ENCODE measurements at regions not wholly inside any gene's neighbourhood (a gene's known extent, or its start where the extent isn't known, plus 50 kb on each side); places are given as distances from the start of the nearest gene placed in this dataset.
"Not testable (repeated sequence)": the region's sequence is repeated elsewhere in the genome, so short reads cannot be mapped to it uniquely, and the experiment has no call there.

DNA sequence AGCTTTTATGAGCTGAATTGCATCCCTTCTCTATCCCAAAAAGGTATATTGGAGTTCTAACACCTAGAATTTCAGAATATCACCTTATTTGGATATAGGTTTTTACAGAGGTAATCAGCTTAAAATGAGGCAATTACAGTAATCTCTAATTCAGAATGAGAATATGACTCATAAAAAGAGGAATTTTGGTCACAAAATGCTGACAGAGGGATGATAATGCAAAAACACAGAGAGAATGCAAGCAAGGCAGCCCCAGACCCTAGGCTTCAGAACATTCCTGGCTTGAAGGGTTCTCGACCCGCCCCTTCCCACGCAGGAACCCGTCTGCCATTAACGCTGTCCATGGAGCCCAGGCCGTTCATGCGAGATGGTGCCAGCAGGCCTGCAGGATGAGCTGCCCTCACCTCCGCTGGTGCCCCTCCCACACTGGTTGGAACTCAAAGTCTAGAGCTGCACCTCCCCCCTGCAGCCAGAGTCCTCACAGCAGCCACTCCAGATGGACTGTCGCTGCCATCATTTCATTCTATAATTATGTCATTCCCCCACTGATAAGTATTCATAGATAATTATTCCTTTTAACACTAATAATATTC lies 1173.4 kb upstream of the ACO1 start:
- H3K9ac ChIP-seq (ENCODE audit: low read length), result no peak overlapping the region
- H3K23ac ChIP-seq (ENCODE audit: low read length), result no peak overlapping the region
- H4K12ac ChIP-seq (ENCODE audit: low read depth, low read length), result no peak overlapping the region
- no peak overlapping the region for H3K4ac ChIP-seq (ENCODE audit: low read depth, low read length)
- H2BK12ac ChIP-seq (ENCODE audit: low read length), result no peak overlapping the region
- no peaks in the 10 kb centered on the region for H3K27me3 ChIP-seq (ENCODE audit: insufficient read depth, low read length)
- H3K79me2 ChIP-seq (ENCODE audit: control insufficient read depth, insufficient read depth, low read length, poor library complexity), result no peaks in the 10 kb centered on the region
- DNase-seq, result peak in 1 of 2 donors; percentile 6
- H3K79me1 ChIP-seq (ENCODE audit: low read length), result no peaks in the 10 kb centered on the region
- no peak overlapping the region for H3K27ac ChIP-seq (ENCODE audit: low read depth, low read length)
- H2BK5ac ChIP-seq (ENCODE audit: low read depth, low read length, poor library complexity), result no peak overlapping the region
- no peaks in the 10 kb centered on the region for H3K36me3 ChIP-seq (ENCODE audit: control insufficient read depth in 1 of 2, insufficient read depth in 2 of 2, low read length in 2 of 2)
- H2AFZ ChIP-seq (ENCODE audit: insufficient read depth, low read length, poor library complexity), result no peak overlapping the region
- no peak overlapping the region for H3K4me2 ChIP-seq (ENCODE audit: low read length)
- peaks cover 0 to 3% of the 10 kb centered on the region in 2 experiments for H3K4me1 ChIP-seq (ENCODE audit: control insufficient read depth in 1 of 2, insufficient read depth in 2 of 2, low read length in 2 of 2)
- H4K8ac ChIP-seq (ENCODE audit: low read depth, low read length), result no peak overlapping the region
- H3K14ac ChIP-seq (ENCODE audit: low read length), result no peak overlapping the region
- H2BK120ac ChIP-seq (ENCODE audit: insufficient read depth, low read length, poor library complexity), result no peak overlapping the region
- no CpG with 5 or more reads among the region's 9 CpGs for WGBS (ENCODE audit: extremely low coverage, insufficient coverage, insufficient read length)
- H2AK5ac ChIP-seq (ENCODE audit: low read length), result no peak overlapping the region
- no peak overlapping the region for H4K91ac ChIP-seq (ENCODE audit: low read depth, low read length)
- no peak overlapping the region for H3K18ac ChIP-seq (ENCODE audit: low read length)
- H3K4me3 ChIP-seq (ENCODE audit: low read depth, low read length), result no peak overlapping the region
- no peaks in the 10 kb centered on the region for H3K9me3 ChIP-seq (ENCODE audit: insufficient read depth, low read depth, low read length)

DNA sequence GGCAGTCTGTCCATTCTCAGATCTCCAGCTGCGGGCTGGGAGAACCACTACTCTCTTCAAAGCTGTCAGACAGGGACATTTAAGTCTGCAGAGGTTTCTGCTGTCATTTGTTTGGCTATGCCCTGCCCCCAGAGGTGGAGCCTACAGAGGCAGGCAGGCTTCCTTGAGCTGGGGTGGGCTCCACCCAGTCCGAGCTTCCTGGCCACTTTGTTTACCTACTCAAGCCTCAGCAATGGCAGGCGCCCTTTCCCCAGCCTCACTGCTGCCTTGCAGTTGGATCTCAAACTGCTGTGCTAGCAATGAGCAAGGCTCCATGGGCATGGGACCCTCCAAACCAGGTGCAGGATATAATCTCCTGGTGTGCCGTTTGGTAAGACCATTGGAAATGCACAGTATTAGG lies 1154.5 kb upstream of the ACO1 start:
- H4K8ac ChIP-seq (ENCODE audit: low read depth, low read length); H3K4me3 ChIP-seq (ENCODE audit: low read depth, low read length); H3K79me1 ChIP-seq (ENCODE audit: low read length); H4K12ac ChIP-seq (ENCODE audit: low read depth, low read length); H4K91ac ChIP-seq (ENCODE audit: low read depth, low read length); H2BK12ac ChIP-seq (ENCODE audit: low read length); H3K9ac ChIP-seq (ENCODE audit: low read length); H3K14ac ChIP-seq (ENCODE audit: low read length); H3K9me3 ChIP-seq (ENCODE audit: insufficient read depth, low read depth, low read length); H3K27ac ChIP-seq (ENCODE audit: low read depth, low read length); H3K36me3 ChIP-seq (ENCODE audit: control insufficient read depth in 1 of 2, insufficient read depth in 2 of 2, low read length in 2 of 2); H2BK120ac ChIP-seq (ENCODE audit: insufficient read depth, low read length, poor library complexity); H2AK5ac ChIP-seq (ENCODE audit: low read length); H3K4me2 ChIP-seq (ENCODE audit: low read length); DNase-seq; H3K27me3 ChIP-seq (ENCODE audit: insufficient read depth, low read length); H3K4ac ChIP-seq (ENCODE audit: low read depth, low read length); H2AFZ ChIP-seq (ENCODE audit: insufficient read depth, low read length, poor library complexity); H3K79me2 ChIP-seq (ENCODE audit: control insufficient read depth, insufficient read depth, low read length, poor library complexity); H3K23ac ChIP-seq (ENCODE audit: low read length); H3K4me1 ChIP-seq (ENCODE audit: control insufficient read depth in 1 of 2, insufficient read depth in 2 of 2, low read length in 2 of 2); H2BK5ac ChIP-seq (ENCODE audit: low read depth, low read length, poor library complexity); H3K18ac ChIP-seq (ENCODE audit: low read length): not testable (repeated sequence)
- WGBS (ENCODE audit: extremely low coverage, insufficient coverage, insufficient read length), result no CpG with 5 or more reads among the region's 4 CpGs

DNA sequence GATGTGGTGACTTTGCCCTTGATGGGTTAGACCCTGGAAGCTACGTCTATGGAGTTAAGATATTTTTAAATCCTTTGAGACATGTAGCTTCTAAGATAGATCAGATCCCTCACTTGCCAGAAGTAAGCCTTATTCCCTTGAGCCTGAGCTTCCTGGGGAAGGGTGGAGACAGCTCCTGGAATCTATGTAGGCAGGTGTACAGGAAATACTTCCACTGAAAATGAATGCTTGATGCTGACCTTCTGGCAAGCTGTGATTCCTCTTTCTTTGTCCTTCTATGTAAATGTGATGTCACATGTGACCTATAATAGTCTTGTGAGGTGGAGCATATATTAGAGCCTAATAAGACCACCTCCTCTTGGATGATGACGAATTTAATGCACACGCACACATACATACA lies 1152.0 kb upstream of the ACO1 start:
- no peak overlapping the region for H3K23ac ChIP-seq (ENCODE audit: low read length)
- H3K4me1 ChIP-seq (ENCODE audit: control insufficient read depth in 1 of 2, insufficient read depth in 2 of 2, low read length in 2 of 2), result no peaks in the 10 kb centered on the region
- no peak overlapping the region for H3K4me3 ChIP-seq (ENCODE audit: low read depth, low read length)
- H3K79me1 ChIP-seq (ENCODE audit: low read length), result no peaks in the 10 kb centered on the region
- H3K9ac ChIP-seq (ENCODE audit: low read length), result no peak overlapping the region
- H3K18ac ChIP-seq (ENCODE audit: low read length), result no peak overlapping the region
- no peaks in the 10 kb centered on the region for H3K36me3 ChIP-seq (ENCODE audit: control insufficient read depth in 1 of 2, insufficient read depth in 2 of 2, low read length in 2 of 2)
- no peaks in the 10 kb centered on the region for H3K79me2 ChIP-seq (ENCODE audit: control insufficient read depth, insufficient read depth, low read length, poor library complexity)
- no peak overlapping the region for H2BK12ac ChIP-seq (ENCODE audit: low read length)
- DNase-seq, result no peak
- H4K8ac ChIP-seq (ENCODE audit: low read depth, low read length), result no peak overlapping the region
- no CpG with 5 or more reads among the region's 3 CpGs for WGBS (ENCODE audit: extremely low coverage, insufficient coverage, insufficient read length)
- no peak overlapping the region for H3K4me2 ChIP-seq (ENCODE audit: low read length)
- H4K12ac ChIP-seq (ENCODE audit: low read depth, low read length), result no peak overlapping the region
- no peaks in the 10 kb centered on the region for H3K27me3 ChIP-seq (ENCODE audit: insufficient read depth, low read length)
- no peak overlapping the region for H2BK120ac ChIP-seq (ENCODE audit: insufficient read depth, low read length, poor library complexity)
- H4K91ac ChIP-seq (ENCODE audit: low read depth, low read length), result no peak overlapping the region
- no peak overlapping the region for H3K4ac ChIP-seq (ENCODE audit: low read depth, low read length)
- no peak overlapping the region for H2BK5ac ChIP-seq (ENCODE audit: low read depth, low read length, poor library complexity)
- H3K14ac ChIP-seq (ENCODE audit: low read length), result no peak overlapping the region
- no peak overlapping the region for H3K27ac ChIP-seq (ENCODE audit: low read depth, low read length)
- no peak overlapping the region for H2AFZ ChIP-seq (ENCODE audit: insufficient read depth, low read length, poor library complexity)
- peaks cover 8% of the 10 kb centered on the region for H3K9me3 ChIP-seq (ENCODE audit: insufficient read depth, low read depth, low read length)
- no peak overlapping the region for H2AK5ac ChIP-seq (ENCODE audit: low read length)

DNA sequence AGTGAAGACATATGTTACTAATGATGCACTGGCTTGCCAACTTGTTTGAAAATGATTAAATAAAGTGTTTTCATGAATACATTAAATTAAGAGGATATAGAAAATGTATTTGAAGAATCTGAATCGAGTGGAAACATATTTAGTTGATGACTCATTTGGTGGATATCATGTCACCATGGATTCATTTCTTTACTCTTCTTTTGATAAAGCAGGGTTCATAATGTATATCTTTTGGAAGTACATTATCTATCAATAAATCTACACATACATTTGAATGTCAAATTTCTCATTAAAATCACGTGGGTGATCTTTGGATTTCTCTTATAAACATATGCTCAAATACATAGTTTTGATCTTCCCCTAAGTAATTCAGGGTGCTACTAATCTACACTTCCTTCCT lies 1148.1 kb upstream of the ACO1 start:
- no peak overlapping the region for H3K14ac ChIP-seq (ENCODE audit: low read length)
- no peak overlapping the region for H2AFZ ChIP-seq (ENCODE audit: insufficient read depth, low read length, poor library complexity)
- H2BK120ac ChIP-seq (ENCODE audit: insufficient read depth, low read length, poor library complexity), result no peak overlapping the region
- no peaks in the 10 kb centered on the region for H3K36me3 ChIP-seq (ENCODE audit: control insufficient read depth in 1 of 2, insufficient read depth in 2 of 2, low read length in 2 of 2)
- no peak overlapping the region for H3K4me2 ChIP-seq (ENCODE audit: low read length)
- no peak overlapping the region for H3K4me3 ChIP-seq (ENCODE audit: low read depth, low read length)
- DNase-seq, result no peak
- no CpG with 5 or more reads among the region's 2 CpGs for WGBS (ENCODE audit: extremely low coverage, insufficient coverage, insufficient read length)
- no peak overlapping the region for H3K4ac ChIP-seq (ENCODE audit: low read depth, low read length)
- no peaks in the 10 kb centered on the region for H3K79me2 ChIP-seq (ENCODE audit: control insufficient read depth, insufficient read depth, low read length, poor library complexity)
- H2BK12ac ChIP-seq (ENCODE audit: low read length), result no peak overlapping the region
- H3K23ac ChIP-seq (ENCODE audit: low read length), result no peak overlapping the region
- H3K18ac ChIP-seq (ENCODE audit: low read length), result no peak overlapping the region
- H3K79me1 ChIP-seq (ENCODE audit: low read length), result no peaks in the 10 kb centered on the region
- no peak overlapping the region for H2AK5ac ChIP-seq (ENCODE audit: low read length)
- H3K27me3 ChIP-seq (ENCODE audit: insufficient read depth, low read length), result no peaks in the 10 kb centered on the region
- no peak overlapping the region for H4K12ac ChIP-seq (ENCODE audit: low read depth, low read length)
- H3K9me3 ChIP-seq (ENCODE audit: insufficient read depth, low read depth, low read length), result no peaks in the 10 kb centered on the region
- no peak overlapping the region for H4K8ac ChIP-seq (ENCODE audit: low read depth, low read length)
- no peak overlapping the region for H3K9ac ChIP-seq (ENCODE audit: low read length)
- no peak overlapping the region for H3K27ac ChIP-seq (ENCODE audit: low read depth, low read length)
- H2BK5ac ChIP-seq (ENCODE audit: low read depth, low read length, poor library complexity), result no peak overlapping the region
- H3K4me1 ChIP-seq (ENCODE audit: control insufficient read depth in 1 of 2, insufficient read depth in 2 of 2, low read length in 2 of 2), result no peaks in the 10 kb centered on the region
- no peak overlapping the region for H4K91ac ChIP-seq (ENCODE audit: low read depth, low read length)
